Hematopoietic multipotent progenitor cell treated with erythropoietin and hydrocortisone succinate and interleukin-3 and kit ligand, for 17 days (in vitro differentiated cells): ENCODE measurements at regions not wholly inside any gene's neighbourhood (a gene's known extent, or its start where the extent isn't known, plus 50 kb on each side); places are given as distances from the start of the nearest gene placed in this dataset.
A peak's percentile ranks its signal among the peaks of the same experiment; 100 is the strongest.

Source experiments
- DNase-seq: peaks from one replicate; pipeline ENCODE4 v3.0.0-alpha.2; 2015; ENCODE audit warnings: low spot score

- no peak for DNase-seq
Observed at GRCh38 chr14:62093736-62094135, 331.5 kb downstream of the SNAPC1 start.

DNA sequence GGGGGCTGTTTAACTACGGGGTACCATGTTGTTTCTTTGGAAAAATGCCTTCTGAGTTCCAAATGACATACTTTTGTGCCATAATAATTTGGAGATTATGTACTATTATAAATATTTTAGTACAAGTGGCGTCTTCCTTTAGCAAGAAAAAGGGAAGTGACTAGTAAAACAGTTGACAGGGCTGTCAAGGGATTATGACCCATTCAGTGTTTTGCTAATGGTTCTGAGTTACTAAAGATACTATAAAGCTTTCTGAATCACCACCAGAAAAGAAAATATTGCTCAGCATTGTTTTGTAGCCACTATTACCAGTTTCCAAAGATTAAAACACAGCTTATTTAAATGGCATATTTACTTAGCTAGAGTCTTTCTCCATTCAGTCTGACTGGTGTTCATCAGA, 334.9 kb downstream of the SNAPC1 start:
- DNase-seq = no peak

DNA sequence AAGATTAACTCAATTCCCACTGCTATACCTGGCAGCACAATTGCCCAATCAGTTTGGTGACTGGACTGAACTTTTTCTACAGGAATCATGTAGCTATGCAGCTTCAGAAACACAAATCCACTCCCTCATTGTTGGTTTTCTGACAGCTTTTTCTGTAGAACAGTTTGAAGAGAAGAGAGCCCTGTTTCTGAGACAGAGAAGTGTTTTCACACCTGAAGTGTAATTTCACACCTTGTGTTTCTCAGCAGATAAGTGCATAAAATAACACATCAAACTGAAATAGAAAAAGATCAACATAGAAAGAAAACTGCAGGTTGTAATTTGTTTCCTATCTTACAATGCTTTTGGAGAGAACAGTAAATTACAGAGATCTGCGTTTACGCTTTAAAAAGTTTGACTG, 335.6 kb downstream of the SNAPC1 start:
- no peak for DNase-seq

- DNase-seq = no peak
Observed at GRCh38 chr14:62098357-62098756, 336.1 kb downstream of the SNAPC1 start.

DNA sequence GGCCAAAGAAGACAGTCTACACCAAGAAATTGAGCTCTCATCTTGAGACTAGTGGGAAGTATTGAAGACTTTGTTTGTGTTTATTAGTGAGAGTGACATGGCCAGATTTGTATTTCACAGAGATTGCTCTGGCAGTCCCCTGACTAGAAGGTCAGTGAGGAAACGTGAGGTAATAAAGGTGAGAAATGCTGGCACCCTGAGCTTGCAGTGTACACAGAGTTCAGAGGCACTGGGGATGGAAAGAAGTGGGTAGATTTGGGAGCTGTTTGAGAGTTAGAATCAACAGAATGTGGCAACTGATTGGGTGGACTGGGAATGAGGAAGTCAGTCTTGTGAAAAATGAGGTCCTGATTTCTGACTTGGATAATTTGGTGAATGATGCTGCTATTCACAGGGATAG, 336.9 kb downstream of the SNAPC1 start:
- no peak for DNase-seq

GRCh38 chr14:62101189-62101588, 339.0 kb downstream of the SNAPC1 start:
- no peak for DNase-seq

DNA sequence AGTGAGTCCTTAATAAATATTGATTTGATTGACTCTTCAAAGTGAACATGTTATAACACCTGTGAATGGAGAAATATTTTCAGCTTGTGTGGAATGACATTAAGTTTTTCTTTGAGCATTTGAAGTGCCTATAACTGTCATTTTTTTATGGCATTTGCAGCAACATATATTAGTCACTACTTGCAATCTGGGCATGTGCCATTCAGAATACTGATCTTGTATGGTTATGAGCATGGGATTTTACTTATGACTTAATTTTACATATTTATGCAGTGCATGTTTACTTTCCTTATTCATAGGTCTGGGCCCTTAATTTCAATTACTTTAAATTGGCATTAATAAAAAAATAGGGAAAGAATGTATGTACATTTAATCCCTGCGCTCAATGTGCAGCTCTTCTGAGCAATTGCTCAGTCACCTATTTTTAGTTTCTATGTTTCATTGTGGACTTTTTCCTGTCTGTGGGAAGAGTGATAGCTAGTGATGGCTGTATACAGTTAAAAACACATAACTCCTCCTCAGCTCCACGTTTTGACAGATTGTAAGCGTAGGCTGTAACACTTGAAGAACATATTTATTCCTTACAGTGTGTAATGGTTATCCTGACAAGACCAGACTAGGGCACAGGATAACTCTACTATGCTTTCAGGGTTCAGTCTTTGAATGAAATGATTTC, 339.6 kb downstream of the SNAPC1 start:
- DNase-seq = no peak

GRCh38 chr14:62102349-62102725, 340.1 kb downstream of the SNAPC1 start:
- DNase-seq = no peak

- no peak for DNase-seq
Observed at GRCh38 chr14:62103464-62103863, 341.2 kb downstream of the SNAPC1 start.

GRCh38 chr14:62110941-62111340, 348.7 kb downstream of the SNAPC1 start:
- no peak for DNase-seq

DNA sequence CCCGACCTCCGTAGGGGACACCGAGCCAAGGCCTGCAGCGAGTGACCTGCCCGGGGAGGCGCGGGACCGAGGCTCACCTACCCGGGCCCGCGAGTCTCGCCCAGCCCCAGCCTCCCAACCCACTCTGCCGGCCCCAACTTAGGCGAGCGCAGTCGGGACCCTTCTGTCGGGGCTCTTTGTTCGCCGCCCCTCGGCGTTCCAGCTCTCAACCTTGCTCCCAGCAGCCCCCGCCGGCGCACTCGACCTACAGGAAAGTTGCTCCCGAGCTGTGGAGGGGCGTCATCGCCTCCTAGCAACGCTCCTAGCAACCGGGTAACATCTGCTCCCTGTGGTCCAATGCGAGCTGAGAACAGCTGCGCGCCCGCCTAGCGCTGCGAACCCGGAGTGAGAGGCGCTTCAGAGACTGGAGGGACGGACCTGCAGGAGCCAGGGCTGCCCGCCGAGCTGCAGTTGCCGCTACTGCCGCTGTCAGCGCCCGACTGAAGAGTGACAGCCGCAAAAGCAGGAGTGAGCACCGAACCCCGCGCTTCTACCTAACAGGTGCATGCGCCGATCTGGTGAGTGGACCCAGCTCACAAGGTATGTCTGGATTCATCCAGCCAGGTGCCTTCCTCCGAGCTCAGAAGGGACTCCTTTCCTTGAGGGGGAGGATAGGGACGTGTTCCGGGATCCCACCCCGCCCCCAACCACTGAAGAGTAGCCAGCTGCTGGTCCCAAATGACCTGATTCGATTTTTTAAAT, 355.0 kb downstream of the SNAPC1 start:
- no peak for DNase-seq

GRCh38 chr14:62117751-62118105, 355.5 kb downstream of the SNAPC1 start:
- DNase-seq = no peak

DNA sequence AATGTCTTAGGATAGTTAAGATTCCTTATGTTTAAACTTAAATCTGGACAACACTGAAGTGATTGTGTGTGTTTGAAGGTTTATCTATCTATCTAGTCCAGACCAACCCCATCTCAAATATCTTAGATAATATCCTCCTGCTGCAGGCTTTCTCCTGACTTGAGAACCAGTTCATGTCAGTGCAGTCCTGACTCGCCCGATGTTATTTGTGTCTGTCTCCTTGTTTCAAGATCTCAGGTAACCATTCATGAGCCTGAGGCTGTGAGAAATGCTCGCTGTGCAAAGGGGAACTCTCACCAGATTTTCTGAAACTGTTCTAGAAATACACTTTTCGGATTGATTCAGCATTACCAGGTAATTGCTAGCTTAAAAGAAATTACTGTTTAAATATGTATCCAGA, 356.2 kb downstream of the SNAPC1 start:
- DNase-seq = no peak

GRCh38 chr14:62118871-62119270, 356.7 kb downstream of the SNAPC1 start:
- DNase-seq = no peak

DNA sequence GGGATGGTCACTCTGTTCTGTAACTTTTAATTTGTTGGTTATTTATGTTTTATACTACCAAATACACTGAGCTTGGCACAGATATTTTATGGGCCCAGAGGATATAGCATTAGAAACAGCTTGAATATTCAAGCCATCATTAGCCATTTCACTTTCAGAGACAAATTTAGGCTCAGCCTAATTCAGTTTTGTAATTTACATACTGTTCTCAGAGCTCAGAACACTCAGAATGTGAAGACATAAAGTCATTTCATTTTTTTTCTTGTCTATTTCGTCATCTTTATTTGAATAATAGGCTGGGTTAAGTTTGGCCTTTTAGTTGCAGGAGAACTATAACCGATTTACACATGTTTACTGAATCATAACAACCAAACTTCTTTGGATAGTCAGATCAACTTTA, 361.7 kb downstream of the SNAPC1 start:
- DNase-seq = no peak

DNA sequence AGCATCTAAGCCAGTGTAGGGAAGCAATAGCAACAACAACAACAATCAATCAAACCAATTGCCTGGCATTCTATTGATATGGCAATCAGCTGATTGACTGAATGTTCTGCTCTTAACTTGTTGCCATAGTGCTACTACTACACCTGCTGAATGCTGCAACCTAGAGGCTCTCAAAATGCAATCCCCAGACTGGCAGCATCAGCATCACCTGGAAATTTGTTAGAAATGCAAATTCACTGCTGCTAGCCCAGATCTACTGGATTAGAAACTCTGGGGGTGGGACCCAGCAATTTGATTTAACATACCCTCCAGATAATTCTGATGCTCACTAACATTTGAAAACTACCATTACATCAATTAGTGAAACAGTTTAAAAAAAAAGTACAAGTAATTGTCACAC, 363.6 kb downstream of the SNAPC1 start:
- no peak for DNase-seq

- peak; percentile 6 for DNase-seq
Observed at GRCh38 chr14:62126879-62127478, 364.8 kb downstream of the SNAPC1 start.

GRCh38 chr14:62130441-62130840, 368.2 kb downstream of the SNAPC1 start:
- no peak for DNase-seq

- no peak for DNase-seq
Observed at GRCh38 chr14:62133776-62134550, 371.7 kb downstream of the SNAPC1 start.

DNA sequence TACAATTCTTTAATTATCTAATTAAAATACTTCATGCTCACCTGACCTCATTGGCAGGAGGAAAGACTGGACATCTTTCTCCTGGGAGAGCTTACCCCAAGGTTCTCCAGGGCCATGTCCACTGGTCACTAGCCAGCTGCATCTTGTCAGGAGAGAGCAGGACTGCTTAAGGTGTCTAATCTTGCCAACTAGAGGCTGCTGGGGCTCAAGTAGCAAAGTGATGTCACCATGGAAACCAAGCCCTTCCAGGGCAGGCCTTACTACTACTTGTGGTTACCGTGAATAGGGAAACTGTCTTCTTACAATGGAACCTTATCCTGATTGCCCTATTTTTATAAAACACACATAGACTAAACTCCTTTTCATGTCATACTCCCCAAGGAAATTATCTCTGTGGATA, 376.4 kb downstream of the SNAPC1 start:
- DNase-seq = no peak

GRCh38 chr14:62141139-62141538, 378.9 kb downstream of the SNAPC1 start:
- no peak for DNase-seq

- no peak for DNase-seq
Observed at GRCh38 chr14:62143245-62143644, 381.0 kb downstream of the SNAPC1 start.

GRCh38 chr14:62144863-62145262, 382.6 kb downstream of the SNAPC1 start:
- DNase-seq = no peak
